Heart right ventricle (tissue), 16 donors: ENCODE measurements at regions not wholly inside any gene's neighbourhood (a gene's known extent, or its start where the extent isn't known, plus 50 kb on each side); places are given as distances from the start of the nearest gene placed in this dataset.
"Not testable (repeated sequence)": the region's sequence is repeated elsewhere in the genome, so short reads cannot be mapped to it uniquely, and the experiment has no call there.

Source experiments
- ATAC-seq, 8 donors: fragments of 200-7000 bp; cut with Tn5 transposase; one replicate each; pipeline ENCODE4 v1.9.1; 2020; ENCODE audit warnings: mild to moderate bottlenecking in 8 of 8, moderate library complexity in 8 of 8, moderate number of reproducible peaks in 1 of 8
- DNase-seq, 2 donors: peaks; one replicate each; pipeline ENCODE4 v3.0.0-alpha.2; 2020
- H3K27ac ChIP-seq, 10 donors: fragments of 200-600 bp; sonication (generic) in 2 of 10; one replicate each; pipeline versions ENCODE4 v1.5.0 to v1.8.0; 2020 to 2022; ENCODE audit warnings: mild to moderate bottlenecking in 3 of 10
- H3K27me3 ChIP-seq, 7 donors: fragments of 200-600 bp; one replicate each; pipeline ENCODE4 v1.8.0; 2021 to 2022; ENCODE audit warnings: mild to moderate bottlenecking in 2 of 7
- H3K36me3 ChIP-seq, 9 donors: fragments of 200-600 bp; sonication (generic) in 1 of 9; one replicate each; pipeline versions ENCODE4 v1.5.0 to v1.8.0; 2020 to 2022; ENCODE audit warnings: mild to moderate bottlenecking in 2 of 9
- H3K4me1 ChIP-seq, 9 donors: fragments of 200-600 bp; sonication (generic) in 1 of 9; one replicate each; pipeline versions ENCODE4 v1.5.0 to v1.8.0; 2020 to 2022; ENCODE audit warnings: mild to moderate bottlenecking in 4 of 9
- H3K4me3 ChIP-seq, 10 donors: fragments of 200-600 bp; sonication (generic) in 2 of 10; one replicate each; pipeline versions ENCODE4 v1.5.0 to v1.8.0; 2020 to 2022; ENCODE audit warnings: mild to moderate bottlenecking in 7 of 10, moderate library complexity in 2 of 10
- H3K9me3 ChIP-seq, 11 donors: fragments of 200-600 bp in 10 of 11; sonication (generic) in 2 of 11; one replicate each; pipeline versions ENCODE4 v1.5.0 to v1.8.0; 2013 to 2022; ENCODE audit warnings: mild to moderate bottlenecking in 2 of 11, control low read depth in 1 of 11, moderate library complexity in 1 of 11
- CTCF ChIP-seq, 9 donors: fragments of 200-600 bp; sonication (generic) in 2 of 9; IDR thresholded peaks; one replicate each; pipeline versions ENCODE4 v1.5.0 to v1.8.0; 2021 to 2022; ENCODE audit warnings: antibody characterized with exemption in 9 of 9, mild to moderate bottlenecking in 5 of 9, moderate library complexity in 1 of 9
- WGBS, 2 donors: extraction: QIAGEN DNeasy Blood & Tissue Kit; methylation state at CpG; one replicate each; pipeline ENCODE4 v1.1.7; 2013; ENCODE audit warnings: inconsistent platforms in 1 of 2; 5-methylcytosine and 5-hydroxymethylcytosine counted together
- intact Hi-C, 10 donors: fragments of 100-400 bp; cut with DNase I; formaldehyde crosslinking; loops; one replicate each; pipeline versions ENCODE4 v1.11.1 to v1.14.2; 2022
- donor health status: Arrhythmogenic right ventricular cardiomyopathy.
- donor health status: ischemic (EF 13 %, LVEDD 7.1; RV severe dilation, severe dysfunction).
- donor health status: healthy with polysubstance abuse.
- donor health status: DM: no; HTN: yes; CAD: no.
- donor health status: DM: no; HTN: no; CAD: no.
- donor health status: ischemic (EF 25% LVEDD 6.9; RV normal size, moderate dysfunction).
- donor health status: ischemic (EF 25% LVEDD 5.7; RV mildly dilated, moderate dysfunction).
- donor health status: healthy.
- donor health status: DM: yes; HTN: yes; CAD: no.
- donor health status: Ischemic cardiomyopathy.
- donor health status: ischemic (EF 35%, LVEDD 5.7; RV mildly dilated, moderate dysfunction).
- donor health status: nonischemic (EF 11% LVEDD 7.7; RV severe dilation, severe dysfunction).
- donor health status: DM: yes; HTN: yes; CAD: no.
- donor health status: PGD.
- donor health status: ischemic (EF 29% LVEDD 5.4; RV normal size, mild dysfunction).
- donor health status: nonischemic (EF 23%, LVEDD 6.1; RV moderate dilation, normal function).

GRCh38 chr11:71369411-71369810 is 78.8 kb downstream of the DHCR7 start:
- Histone ChIP-seq H3K36me3 (no peaks in the 10 kb centered on the region), H3K27me3 (peaks cover 0 to 28% (median 13%) of the 10 kb centered on the region in 7 donors), H3K27ac (no peak overlapping the region), H3K4me1 (no peaks in the 10 kb centered on the region), H3K4me3 (no peak overlapping the region), H3K9me3 (no peaks in the 10 kb centered on the region)
- no peak for TF ChIP-seq CTCF (IDR thresholded peaks at IDR 0.05)
- DNase-seq (no peak), ATAC-seq (no peak)
- WGBS, 2 donors = 82 to 87% methylated on average over 9 of the region's 9 CpGs
- intact Hi-C loops = no loop called here

- H3K36me3 ChIP-seq = no peaks in the 10 kb centered on the region
- WGBS, 2 donors = 75 to 77% methylated on average over 15 of the region's 15 CpGs
- no peaks in the 10 kb centered on the region for H3K4me1 ChIP-seq
- peaks cover 0 to 24% (median 13%) of the 10 kb centered on the region in 7 donors for H3K27me3 ChIP-seq
- no peak for TF ChIP-seq CTCF (IDR thresholded peaks at IDR 0.05)
- H3K9me3 ChIP-seq = no peaks in the 10 kb centered on the region
- H3K4me3 ChIP-seq = no peak overlapping the region
- no peak overlapping the region for H3K27ac ChIP-seq
- ATAC-seq (no peak), DNase-seq (no peak)
- intact Hi-C loops = no loop called here
Measured at GRCh38 chr11:71368966-71369365, 79.2 kb downstream of the DHCR7 start.

GRCh38 chr11:71367756-71368155 is 80.4 kb downstream of the DHCR7 start:
- Histone ChIP-seq H3K27ac (no peak overlapping the region), H3K36me3 (no peaks in the 10 kb centered on the region), H3K4me1 (no peaks in the 10 kb centered on the region), H3K4me3 (no peak overlapping the region), H3K27me3 (peaks cover 0 to 24% (median 13%) of the 10 kb centered on the region in 7 donors), H3K9me3 (no peaks in the 10 kb centered on the region)
- 76 to 77% methylated on average over 12 of the region's 12 CpGs for WGBS, 2 donors
- no peak for ATAC-seq
- no peak for TF ChIP-seq CTCF (IDR thresholded peaks at IDR 0.05)
- intact Hi-C loops = no loop called here
- no peak for DNase-seq

- WGBS, 2 donors = 88 to 92% methylated on average over 1 of the region's 3 CpGs
- H3K36me3 ChIP-seq, H3K4me3 ChIP-seq, H3K4me1 ChIP-seq, H3K9me3 ChIP-seq, ATAC-seq, DNase-seq, intact Hi-C loops, H3K27ac ChIP-seq: not testable (repeated sequence)
- H3K27me3 ChIP-seq = peaks cover 0 to 24% (median 13%) of the 10 kb centered on the region in 7 donors
Measured at GRCh38 chr11:71367276-71367675, 80.9 kb downstream of the DHCR7 start.

GRCh38 chr11:71366076-71366475 is 82.1 kb downstream of the DHCR7 start:
- H3K27ac ChIP-seq = no peak overlapping the region
- intact Hi-C loops = no loop called here
- peaks cover 0 to 24% (median 13%) of the 10 kb centered on the region in 7 donors for H3K27me3 ChIP-seq
- WGBS, 2 donors = 57 to 61% methylated on average over 7 of the region's 7 CpGs
- DNase-seq = no peak
- no peak overlapping the region for H3K4me3 ChIP-seq
- no peak for TF ChIP-seq CTCF (IDR thresholded peaks at IDR 0.05)
- no peaks in the 10 kb centered on the region for H3K36me3 ChIP-seq
- H3K4me1 ChIP-seq = no peaks in the 10 kb centered on the region
- no peak for ATAC-seq
- H3K9me3 ChIP-seq = peaks cover 0 to 5% (median 0%) of the 10 kb centered on the region in 11 donors
